IPS-NIHi11 (cell line): ENCODE measurements at regions not wholly inside any gene's neighbourhood (a gene's known extent, or its start where the extent isn't known, plus 50 kb on each side); places are given as distances from the start of the nearest gene placed in this dataset.
A peak's percentile ranks its signal among the peaks of the same experiment; 100 is the strongest.

Experiments used
- DNase-seq: peaks from one replicate; pipeline ENCODE4 v3.0.0; 2012; ENCODE audit warnings: mixed read lengths, low spot score

- no peak for DNase-seq
Observed at GRCh38 chrX:9196961-9197640, 163.2 kb upstream of the FAM9B start.

- no peak for DNase-seq
Observed at GRCh38 chrX:9204560-9204959, 170.6 kb upstream of the FAM9B start.

DNA sequence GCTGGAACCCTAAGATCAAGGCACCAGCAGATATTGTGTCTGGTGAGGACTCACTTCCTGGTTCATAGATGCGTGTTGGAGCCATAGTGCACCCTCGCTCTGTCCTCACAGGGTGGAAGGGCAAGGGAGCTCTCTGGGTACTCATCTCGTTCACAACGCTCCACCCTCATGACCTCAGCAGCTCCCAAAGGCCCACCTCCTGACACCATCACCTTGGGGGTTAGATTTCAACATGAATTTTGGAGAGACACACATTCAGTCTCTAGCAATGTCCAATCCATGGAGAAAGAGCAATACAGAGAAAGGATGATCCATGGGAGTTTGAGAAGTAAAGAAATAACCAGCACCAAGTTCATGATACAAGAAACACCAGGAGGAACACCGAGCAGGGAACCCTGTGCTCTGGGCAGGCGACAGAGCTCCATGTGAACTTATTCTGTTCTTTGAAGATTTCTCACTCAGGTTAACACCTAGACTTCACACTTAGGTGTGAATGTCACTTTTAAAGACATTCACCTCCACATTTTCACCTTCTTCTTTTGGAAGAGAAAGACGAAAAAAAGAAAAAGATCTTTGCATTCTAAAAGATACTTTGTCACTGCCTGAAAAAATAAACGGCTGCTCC lies 171.8 kb upstream of the FAM9B start:
- DNase-seq: no peak

GRCh38 chrX:9207142-9207541 lies 173.2 kb upstream of the FAM9B start:
- no peak for DNase-seq

- no peak for DNase-seq
Observed at GRCh38 chrX:9211269-9211668, 177.3 kb upstream of the FAM9B start.

DNA sequence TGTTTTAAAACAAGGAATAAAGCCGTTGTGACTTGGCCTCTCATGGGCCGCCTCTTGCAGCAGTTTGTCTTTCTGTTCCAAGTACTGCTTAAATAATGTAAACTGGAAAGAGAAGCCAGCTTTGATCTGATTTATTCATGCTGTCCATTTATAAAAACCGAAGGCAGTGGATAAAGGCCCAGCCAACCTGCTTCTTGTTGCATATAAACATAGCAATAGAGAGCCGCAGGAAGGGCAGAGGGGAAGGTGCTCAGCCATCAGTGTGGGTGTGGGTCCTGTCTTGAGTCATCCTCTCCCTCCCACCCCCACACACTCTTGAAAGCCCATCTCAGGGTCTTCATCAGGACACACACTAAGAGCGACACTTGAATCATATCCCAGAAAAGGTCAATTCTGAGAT lies 187.9 kb upstream of the FAM9B start:
- DNase-seq: no peak

DNA sequence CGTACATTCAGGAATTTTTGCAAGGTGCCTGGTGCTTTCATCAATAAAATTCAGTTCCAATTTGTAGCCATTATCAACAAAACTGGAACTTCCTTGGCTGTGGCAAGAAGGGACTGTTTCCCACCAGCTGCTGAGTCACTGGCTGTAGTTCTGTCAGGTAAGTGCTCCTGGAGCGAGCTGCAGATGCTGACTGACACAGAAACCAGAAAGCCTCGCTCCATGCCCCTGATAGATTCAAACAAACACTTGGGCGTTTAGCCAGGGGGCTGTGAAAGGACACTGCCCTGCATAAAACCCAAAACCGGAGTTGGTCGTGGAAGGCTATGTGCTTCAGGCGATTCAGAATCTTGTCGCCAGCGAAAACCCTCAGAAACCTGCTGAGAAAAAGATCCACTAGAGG lies 188.4 kb upstream of the FAM9B start:
- no peak for DNase-seq

DNA sequence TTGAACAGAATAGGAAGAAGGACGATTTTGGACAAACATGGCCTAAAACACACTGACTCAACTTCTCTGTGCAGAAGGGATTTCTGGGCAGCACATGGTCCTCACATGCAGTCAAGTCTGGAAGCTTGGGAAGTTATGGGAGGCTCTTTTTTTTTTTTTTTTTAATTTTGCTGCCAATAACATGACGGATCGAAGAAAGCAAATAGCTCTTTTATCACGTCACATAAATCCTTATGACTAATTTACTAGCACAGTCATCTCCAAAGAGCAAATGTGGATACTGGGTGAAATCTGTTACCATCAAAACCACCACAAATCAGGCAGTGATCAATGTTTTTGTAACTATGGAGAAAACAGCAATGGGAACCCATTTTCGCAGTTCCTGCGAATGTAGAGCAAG lies 193.3 kb upstream of the FAM9B start:
- no peak for DNase-seq

DNA sequence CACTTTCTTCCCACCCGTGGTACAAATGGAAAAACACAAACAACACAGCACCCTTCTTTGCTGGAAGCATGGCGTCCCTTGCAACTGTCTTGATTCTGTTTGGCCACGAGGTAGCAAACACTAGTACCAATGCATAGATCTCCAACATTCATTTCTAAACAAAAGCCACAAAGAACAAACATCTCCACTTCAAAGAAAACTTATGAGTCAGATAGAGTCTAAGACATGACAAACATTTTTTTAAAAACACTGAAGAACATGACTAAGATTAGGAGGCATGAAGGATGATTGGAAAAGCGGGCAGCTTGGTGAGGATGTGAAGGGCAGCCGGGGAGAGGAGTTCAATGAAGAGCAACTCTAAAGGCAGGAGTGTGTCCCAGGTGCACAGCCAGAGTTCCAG lies 197.6 kb upstream of the FAM9B start:
- DNase-seq: no peak

DNA sequence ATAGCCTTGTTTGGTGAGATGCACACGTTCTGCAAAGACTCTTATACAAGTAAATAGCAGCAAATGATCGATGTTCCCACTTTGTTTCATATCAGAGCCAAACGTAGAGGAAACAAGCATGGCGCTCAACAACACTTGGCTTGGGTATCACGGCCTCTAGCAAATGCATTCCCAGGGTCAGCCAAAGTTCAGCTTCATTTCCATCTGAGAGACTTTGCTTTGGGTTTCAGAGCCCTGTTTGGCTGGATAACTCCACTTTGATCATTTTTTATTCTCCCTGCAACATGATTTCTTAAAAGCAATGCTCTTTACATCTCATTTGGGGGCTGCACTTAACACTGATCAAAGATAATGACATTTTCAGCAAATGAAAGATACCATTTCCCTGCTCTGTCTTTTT lies 199.2 kb upstream of the FAM9B start:
- no peak for DNase-seq

DNA sequence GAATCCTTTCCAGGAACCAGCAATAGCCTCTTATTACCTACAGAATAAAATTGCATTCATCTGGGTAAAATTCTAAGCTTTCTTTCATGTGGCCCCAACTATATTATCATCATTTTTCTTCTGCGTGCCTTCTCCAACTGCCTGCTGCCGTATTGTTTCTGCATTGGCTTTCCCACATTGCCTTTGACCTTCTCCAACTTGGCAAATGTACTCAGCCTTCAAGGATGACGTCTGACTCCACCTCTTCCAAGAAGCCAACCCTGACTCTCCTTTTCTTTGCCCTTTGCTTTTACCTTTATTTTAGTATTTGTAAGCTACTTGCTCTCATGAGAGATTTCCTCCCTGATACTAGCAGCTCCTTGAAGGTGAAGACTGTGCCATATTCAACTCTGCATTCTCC lies 200.4 kb upstream of the FAM9B start:
- DNase-seq: no peak

DNA sequence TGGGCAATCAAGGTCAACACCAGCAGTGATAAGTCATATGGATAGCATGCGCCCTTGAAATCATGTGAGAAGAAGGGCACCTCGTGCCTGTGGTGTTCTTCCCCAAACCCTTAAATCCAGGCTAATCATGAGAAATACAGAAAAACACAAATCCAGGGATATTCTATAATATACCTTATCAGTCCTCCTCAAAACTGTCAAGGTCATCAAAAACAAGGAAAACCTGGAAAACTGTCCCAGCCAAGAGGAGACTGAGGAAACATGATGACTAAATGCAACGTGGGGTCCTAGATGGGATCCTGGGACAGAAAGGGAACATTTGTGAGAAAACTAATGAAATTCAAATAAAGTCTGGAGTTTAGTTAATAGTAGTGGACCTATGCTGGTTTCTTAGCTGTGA lies 201.8 kb upstream of the FAM9B start:
- DNase-seq: no peak

GRCh38 chrX:9240956-9241355 lies 207.0 kb upstream of the FAM9B start:
- no peak for DNase-seq

- DNase-seq: no peak
Observed at GRCh38 chrX:9241427-9241826, 207.5 kb upstream of the FAM9B start.

DNA sequence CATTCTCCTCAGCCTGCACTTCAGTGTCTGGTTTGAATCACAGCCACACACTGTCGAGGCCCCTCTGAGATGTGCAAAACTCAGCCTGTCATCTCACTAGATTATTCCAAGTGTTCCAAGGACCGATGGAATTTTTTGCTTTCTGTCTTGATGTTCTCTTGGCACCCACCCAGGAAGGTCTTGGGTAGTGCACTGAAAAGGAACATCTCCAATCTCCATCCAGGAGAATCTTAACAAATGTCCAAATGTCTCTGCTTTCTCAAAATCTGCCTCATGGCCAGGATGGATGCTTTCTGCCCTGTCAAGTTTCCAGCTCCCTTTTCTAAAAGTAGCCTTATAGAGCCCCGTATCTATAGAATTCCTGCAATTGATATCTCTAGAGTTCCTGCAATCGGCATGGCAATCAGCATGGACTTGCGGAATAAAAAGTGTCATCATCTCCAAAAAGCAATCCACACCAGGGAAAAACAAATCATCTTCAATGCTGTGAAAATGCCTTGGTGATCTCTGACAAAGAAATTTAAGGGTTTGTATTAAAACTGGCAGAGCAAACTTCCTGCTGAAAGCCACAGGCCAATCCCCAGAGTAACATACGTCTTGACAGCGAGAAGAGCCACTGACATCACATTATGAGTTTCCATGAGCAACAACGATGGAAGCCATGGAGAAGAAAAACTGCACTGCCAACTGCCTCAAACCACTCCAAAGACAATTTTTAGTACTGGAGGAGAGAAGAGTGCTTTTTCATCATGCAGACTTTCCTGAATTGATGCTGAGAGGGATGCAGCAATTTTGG lies 215.3 kb upstream of the FAM9B start:
- no peak for DNase-seq

- peak; percentile 6 for DNase-seq
Observed at GRCh38 chrX:9252182-9252581, 212.7 kb upstream of the TBL1X start.

DNA sequence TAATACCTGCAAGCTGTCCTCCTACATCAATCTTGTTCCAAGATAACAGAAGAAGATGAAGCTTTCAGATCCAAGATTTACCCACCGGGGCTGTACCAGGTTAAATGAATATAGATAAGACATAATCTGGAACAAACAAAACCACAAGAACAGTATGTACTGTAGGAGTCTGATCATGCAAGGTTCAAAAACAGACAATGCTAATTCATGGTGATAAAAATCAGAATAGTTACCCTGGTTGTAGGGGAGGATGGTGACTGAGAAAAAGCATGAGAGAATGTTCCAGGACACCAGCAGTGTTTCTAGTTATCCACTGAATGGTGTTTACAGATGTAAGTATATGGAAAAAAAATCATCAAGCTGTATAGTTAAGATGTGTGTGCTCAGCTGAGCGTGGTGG lies 211.6 kb upstream of the TBL1X start:
- DNase-seq: no peak

DNA sequence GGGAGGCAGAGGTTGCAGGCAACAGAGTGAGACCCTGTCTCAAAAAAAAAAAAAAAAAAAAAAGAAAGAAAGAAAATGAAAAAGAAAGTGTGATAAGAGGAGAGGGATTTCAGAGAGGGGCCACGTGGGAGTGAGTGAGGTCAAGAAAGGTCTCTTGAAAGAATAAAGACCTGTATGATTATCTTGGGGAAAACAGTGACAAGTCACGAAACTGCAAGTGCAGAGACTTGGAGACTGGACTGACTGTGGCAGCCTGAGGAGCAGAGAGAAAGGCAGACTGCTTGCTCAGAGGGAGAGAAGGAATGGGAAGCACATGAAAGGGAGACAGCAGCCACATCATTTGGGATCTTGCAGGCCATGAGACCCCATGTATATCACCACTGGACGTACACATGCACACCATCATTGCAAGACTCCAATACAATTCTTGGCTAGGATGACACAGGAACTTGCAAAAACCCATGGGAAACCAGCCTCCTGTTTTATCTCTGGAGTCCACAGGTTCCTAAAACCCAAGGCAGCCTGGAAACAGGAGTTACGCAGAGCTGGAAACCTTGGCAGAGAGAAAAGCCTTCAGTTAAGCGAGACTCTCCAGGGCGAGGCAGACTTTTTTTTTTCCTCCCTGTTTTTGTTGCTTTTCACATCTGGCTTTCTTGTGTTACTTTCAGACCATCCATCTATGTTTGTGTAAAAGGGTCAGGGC lies 207.0 kb upstream of the TBL1X start:
- no peak for DNase-seq

GRCh38 chrX:9258421-9259104 lies 206.3 kb upstream of the TBL1X start:
- no peak for DNase-seq

- DNase-seq: no peak
Observed at GRCh38 chrX:9260603-9261002, 204.3 kb upstream of the TBL1X start.

GRCh38 chrX:9267415-9267814 lies 197.4 kb upstream of the TBL1X start:
- no peak for DNase-seq

GRCh38 chrX:9269134-9269533 lies 195.7 kb upstream of the TBL1X start:
- DNase-seq: no peak
